PC-3 (cell line): ENCODE measurements at regions not wholly inside any gene's neighbourhood (a gene's known extent, or its start where the extent isn't known, plus 50 kb on each side); places are given as distances from the start of the nearest gene placed in this dataset.

Experiments
- ATAC-seq: fragments of 200-7000 bp; cut with Tn5 transposase; 2 replicates; pipeline ENCODE4 v1.9.1; 2020; ENCODE audit warnings: mild to moderate bottlenecking, moderate library complexity
- BruUV-seq: library from RNA; stranded (reverse); fragments of 400-500 nt; replicated peaks from 2 replicates; lab custom pipeline; 2021; lab: Mats Ljungman, UMichigan
- CTCF ChIA-PET: fragments of 300-600 bp; sonication (Branson Sonifier 250); formaldehyde crosslinking; loops from one replicate; lab custom pipeline; 2022; ENCODE audit warnings: antibody characterized with exemption; lab: Charles Lee
- POLR2A ChIA-PET: fragments of 300-600 bp; sonication (Branson Sonifier 250); formaldehyde crosslinking; loops from one replicate; lab custom pipeline; 2022; ENCODE audit warnings: antibody characterized with exemption; ENCODE audit not compliant: unreplicated experiment; lab: Charles Lee
- DNase-seq: peaks from one replicate; pipeline ENCODE4 v3.0.0-alpha.2; 2015
- H2AFZ ChIP-seq: fragments of 300-600 bp; sonication (generic); 2 replicates; pipeline ENCODE4 v1.6.0; 2016; ENCODE audit warnings: antibody characterized with exemption, low read length
- H3F3A ChIP-seq: fragments of 300-600 bp; sonication (generic); one replicate; pipeline ENCODE4 v1.6.0; 2017; ENCODE audit warnings: antibody characterized with exemption, low read length, control low read depth, mild to moderate bottlenecking; ENCODE audit not compliant: unreplicated experiment
- H3K27ac ChIP-seq: fragments of 300-600 bp; sonication (generic); 2 replicates; pipeline ENCODE4 v1.5.1; 2016; ENCODE audit warnings: mild to moderate bottlenecking, low read length
- H3K27me3 ChIP-seq: fragments of 300-600 bp; sonication (generic); 2 replicates; pipeline ENCODE4 v1.6.1; 2016; ENCODE audit warnings: low read length, mixed read lengths
- H3K36me3 ChIP-seq: fragments of 300-600 bp; sonication (generic); 2 replicates; pipeline ENCODE4 v1.6.1; 2016; ENCODE audit warnings: low read depth, mixed run types, low read length, mixed read lengths
- H3K4me1 ChIP-seq: fragments of 300-600 bp; sonication (generic); 2 replicates; pipeline ENCODE4 v1.5.1; 2016; ENCODE audit warnings: low read length; ENCODE audit not compliant: insufficient read depth
- H3K4me2 ChIP-seq: fragments of 300-600 bp; sonication (generic); 2 replicates; pipeline ENCODE4 v1.6.0; 2016; ENCODE audit warnings: low read length
- H3K4me3 ChIP-seq: fragments of 300-600 bp; sonication (generic); 2 replicates; pipeline ENCODE4 v1.5.1; 2016; ENCODE audit warnings: mild to moderate bottlenecking, low read length, mixed read lengths
- H3K79me2 ChIP-seq: fragments of 300-600 bp; sonication (generic); 2 replicates; pipeline ENCODE4 v1.6.1; 2017; ENCODE audit warnings: low read length, mixed read lengths
- H3K9ac ChIP-seq: fragments of 300-600 bp; sonication (generic); 2 replicates; pipeline ENCODE4 v1.6.0; 2016; ENCODE audit warnings: mild to moderate bottlenecking, low read length
- H3K9me2 ChIP-seq: fragments of 300-600 bp; sonication (generic); replicated peaks from 2 replicates; pipeline ENCODE4 v1.6.1; 2016; ENCODE audit warnings: mixed run types, low read length, mixed read lengths
- H3K9me3 ChIP-seq: fragments of 300-600 bp; sonication (generic); 2 replicates; pipeline ENCODE4 v1.6.1; 2016; ENCODE audit warnings: low read length, mixed read lengths
- H4K20me1 ChIP-seq: fragments of 300-600 bp; sonication (generic); 2 replicates; pipeline ENCODE4 v1.6.1; 2016; ENCODE audit warnings: low read length, mixed read lengths
- EZH2 ChIP-seq: fragments of 300-600 bp; sonication (generic); IDR thresholded peaks from one replicate; pipeline ENCODE4 v1.6.1; 2017; ENCODE audit warnings: antibody characterized with exemption, mild to moderate bottlenecking, low read length; ENCODE audit not compliant: unreplicated experiment
- EZH2phosphoT487 ChIP-seq: fragments of 300-600 bp; sonication (generic); IDR thresholded peaks from 2 replicates; pipeline ENCODE4 v1.6.1; 2018; ENCODE audit warnings: mild to moderate bottlenecking, antibody characterized with exemption, low read length, borderline replicate concordance
- intact Hi-C: fragments of 100-400 bp; cut with micrococcal nuclease; formaldehyde crosslinking; loops from 2 replicates; pipeline ENCODE4 v1.9.0; 2023
- TF ChIP-seq, protein P1 (sequence below): fragments of 300-600 bp; sonication (generic); conservative IDR thresholded peaks from 2 replicates; pipeline ENCODE4 v1.5.1; 2017; ENCODE audit warnings: antibody characterized with exemption, low read depth, mild to moderate bottlenecking, low read length

DNA sequence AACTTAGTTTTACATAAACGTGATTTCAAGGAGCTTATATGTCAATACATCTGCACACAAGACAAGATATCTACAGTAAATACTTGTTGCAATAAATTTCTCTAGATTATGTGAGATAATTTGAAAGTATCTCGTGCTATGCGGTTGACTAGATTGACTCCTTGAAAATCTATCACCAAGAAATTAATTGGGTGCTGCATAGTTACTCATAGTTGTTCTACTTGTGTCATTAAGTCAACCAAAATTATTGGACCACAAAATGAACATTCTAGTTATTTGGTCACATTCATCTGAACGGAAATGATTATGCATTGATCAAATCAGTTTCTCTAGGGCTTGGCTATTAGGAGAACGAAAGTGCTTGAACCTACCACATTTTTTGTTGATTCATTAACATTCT is 2291.5 kb downstream of the PCDH9 start:
- no peak for ATAC-seq
- H3K27me3 ChIP-seq, result no peaks in the 10 kb centered on the region

DNA sequence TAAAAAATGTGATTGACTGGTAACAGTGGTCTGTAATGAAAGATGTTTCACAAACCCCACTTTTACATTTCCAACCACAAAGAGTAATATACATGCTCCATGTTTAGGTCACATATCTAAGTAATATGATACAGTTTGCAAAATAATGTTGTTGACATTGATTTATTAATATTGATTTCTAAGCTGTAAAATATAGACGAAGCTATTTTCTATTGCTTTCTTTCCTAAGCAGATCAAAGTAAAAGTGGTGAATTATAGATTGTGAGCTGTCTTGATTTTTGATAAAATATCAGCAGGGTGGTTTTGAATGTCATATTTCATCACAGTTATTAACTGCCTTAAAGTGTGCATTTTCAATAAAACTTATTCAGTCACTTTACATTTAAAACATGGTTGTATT is 2292.8 kb downstream of the PCDH9 start:
- H3K4me3 ChIP-seq, result no peak overlapping the region
- no TSS peak for BruUV-seq
- H4K20me1 ChIP-seq, result no peaks in the 10 kb centered on the region
- no peak overlapping the region for H2AFZ ChIP-seq
- DNase-seq (no peak), ATAC-seq (no peak)
- no peaks in the 10 kb centered on the region for H3K79me2 ChIP-seq
- H3K4me2 ChIP-seq, result no peak overlapping the region
- no peak overlapping the region for H3K9ac ChIP-seq
- H3K27me3 ChIP-seq, result no peaks in the 10 kb centered on the region
- intact Hi-C loops, result no loop called here
- ChIA-PET CTCF (no interaction called here), POLR2A (no interaction called here)
- H3F3A ChIP-seq, result no peaks in the 10 kb centered on the region
- no peaks in the 10 kb centered on the region for H3K36me3 ChIP-seq
- no peaks in the 10 kb centered on the region for H3K9me3 ChIP-seq
- TF ChIP-seq EZH2phosphoT487 (no peak), EZH2 (no peak)
- H3K4me1 ChIP-seq, result no peaks in the 10 kb centered on the region
- H3K9me2 ChIP-seq, result no peaks in the 10 kb centered on the region
- H3K27ac ChIP-seq, result no peak overlapping the region

More for the DNA sequence above, 2291.5 kb downstream of the PCDH9 start:
- Histone ChIP-seq H3K4me1 (no peaks in the 10 kb centered on the region), H3K9ac (no peak overlapping the region), H3K4me2 (no peak overlapping the region), H3K9me3 (no peaks in the 10 kb centered on the region), H3K36me3 (no peaks in the 10 kb centered on the region), H3K27ac (no peak overlapping the region), H3K9me2 (no peaks in the 10 kb centered on the region), H3K4me3 (no peak overlapping the region), H3K79me2 (no peaks in the 10 kb centered on the region), H3F3A (no peaks in the 10 kb centered on the region), H4K20me1 (no peaks in the 10 kb centered on the region), H2AFZ (no peak overlapping the region)
- intact Hi-C loops, result no loop called here
- TF ChIP-seq EZH2 (no peak), EZH2phosphoT487 (no peak)
- TF ChIP-seq, protein P1, sequence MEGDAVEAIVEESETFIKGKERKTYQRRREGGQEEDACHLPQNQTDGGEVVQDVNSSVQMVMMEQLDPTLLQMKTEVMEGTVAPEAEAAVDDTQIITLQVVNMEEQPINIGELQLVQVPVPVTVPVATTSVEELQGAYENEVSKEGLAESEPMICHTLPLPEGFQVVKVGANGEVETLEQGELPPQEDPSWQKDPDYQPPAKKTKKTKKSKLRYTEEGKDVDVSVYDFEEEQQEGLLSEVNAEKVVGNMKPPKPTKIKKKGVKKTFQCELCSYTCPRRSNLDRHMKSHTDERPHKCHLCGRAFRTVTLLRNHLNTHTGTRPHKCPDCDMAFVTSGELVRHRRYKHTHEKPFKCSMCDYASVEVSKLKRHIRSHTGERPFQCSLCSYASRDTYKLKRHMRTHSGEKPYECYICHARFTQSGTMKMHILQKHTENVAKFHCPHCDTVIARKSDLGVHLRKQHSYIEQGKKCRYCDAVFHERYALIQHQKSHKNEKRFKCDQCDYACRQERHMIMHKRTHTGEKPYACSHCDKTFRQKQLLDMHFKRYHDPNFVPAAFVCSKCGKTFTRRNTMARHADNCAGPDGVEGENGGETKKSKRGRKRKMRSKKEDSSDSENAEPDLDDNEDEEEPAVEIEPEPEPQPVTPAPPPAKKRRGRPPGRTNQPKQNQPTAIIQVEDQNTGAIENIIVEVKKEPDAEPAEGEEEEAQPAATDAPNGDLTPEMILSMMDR, result no peak
- ChIA-PET CTCF (no interaction called here), POLR2A (no interaction called here)
- DNase-seq, result no peak
- BruUV-seq, result no TSS peak

DNA sequence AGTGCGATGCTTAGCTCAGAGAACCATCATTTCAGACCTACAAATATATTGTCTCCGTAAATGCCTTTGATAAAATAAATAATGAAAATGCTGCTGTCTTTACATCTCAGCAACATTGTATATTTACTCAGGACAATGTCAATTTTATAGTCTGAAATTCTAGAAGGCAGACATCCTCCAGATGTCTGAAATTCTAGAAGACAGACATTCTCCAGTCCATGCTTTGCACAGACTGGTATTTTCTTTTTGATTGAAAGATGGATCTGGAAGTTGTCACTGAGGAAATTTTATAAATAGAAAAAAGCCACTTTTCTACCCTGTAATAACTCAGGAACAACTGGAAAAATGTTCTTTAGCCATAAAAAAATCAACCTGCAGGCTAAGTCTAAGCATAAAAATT is 2293.3 kb downstream of the PCDH9 start:
- Histone ChIP-seq H3K4me3 (no peak overlapping the region), H3K9me2 (no peaks in the 10 kb centered on the region), H3K27me3 (no peaks in the 10 kb centered on the region), H3K9ac (no peak overlapping the region), H3K9me3 (no peaks in the 10 kb centered on the region), H2AFZ (no peak overlapping the region), H3K27ac (no peak overlapping the region), H4K20me1 (no peaks in the 10 kb centered on the region), H3K4me1 (peaks cover 4% of the 10 kb centered on the region; the same call in 1 of the 2 replicates), H3K4me2 (no peak overlapping the region), H3K79me2 (no peaks in the 10 kb centered on the region), H3K36me3 (no peaks in the 10 kb centered on the region), H3F3A (no peaks in the 10 kb centered on the region)
- intact Hi-C loops, result no loop called here
- no TSS peak for BruUV-seq
- DNase-seq (no peak), ATAC-seq (peak; percentile 35; the same call in 1 of the 2 replicates)
- POLR2A ChIA-PET, result no interaction called here
- CTCF ChIA-PET, result no interaction called here
- TF ChIP-seq, protein P1, result no peak
- TF ChIP-seq EZH2phosphoT487, result no peak
- no peak for TF ChIP-seq EZH2
